T-helper 17 cell (primary cell): ENCODE measurements at regions not wholly inside any gene's neighbourhood (a gene's known extent, or its start where the extent isn't known, plus 50 kb on each side); places are given as distances from the start of the nearest gene placed in this dataset.

Experiments
- ATAC-seq: fragments of 150-1000 bp; cut with Tn5 transposase; 2 replicates; pipeline ENCODE4 v1.10.0; 2021; ENCODE audit warnings: mild to moderate bottlenecking, moderate library complexity
- DNase-seq, 3 donors: peaks; one replicate each; pipeline versions ENCODE4 v3.0.0 to v3.0.0-alpha.2; 2020 to 2021
- H3K9me3 ChIP-seq: one replicate; pipeline ENCODE4 v1.7.0; 2013; ENCODE audit warnings: low read length, mild to moderate bottlenecking; ENCODE audit not compliant: control insufficient read depth, poor library complexity, severe bottlenecking
- H3K27ac Mint-ChIP-seq: one replicate; pipeline ENCODE4 v1.8.0; 2022; ENCODE audit warnings: mild to moderate bottlenecking, moderate library complexity, mixed read lengths
- H3K27me3 Mint-ChIP-seq: one replicate; pipeline ENCODE4 v1.8.0; 2022; ENCODE audit warnings: mixed read lengths
- H3K36me3 Mint-ChIP-seq: one replicate; pipeline ENCODE4 v1.8.0; 2022; ENCODE audit warnings: low read depth, mixed read lengths
- H3K4me1 Mint-ChIP-seq: one replicate; pipeline ENCODE4 v1.8.0; 2022; ENCODE audit warnings: mild to moderate bottlenecking, mixed read lengths
- H3K4me3 Mint-ChIP-seq: one replicate; pipeline ENCODE4 v1.8.0; 2022; ENCODE audit warnings: mild to moderate bottlenecking, moderate library complexity, mixed read lengths

GRCh38 chr4:104899863-104900262, 246.8 kb upstream of the TET2 start:
- Mint-ChIP-seq H3K4me3 (no peak overlapping the region), H3K27me3 (no peaks in the 10 kb centered on the region), H3K27ac (no peak overlapping the region), H3K4me1 (peaks cover 7% of the 10 kb centered on the region), H3K36me3 (no peaks in the 10 kb centered on the region)
- DNase-seq (no peak), ATAC-seq (no peak)
- H3K9me3 ChIP-seq = no peaks in the 10 kb centered on the region

- Mint-ChIP-seq H3K36me3 (no peaks in the 10 kb centered on the region), H3K27ac (no peak overlapping the region), H3K4me1 (peaks cover 7% of the 10 kb centered on the region), H3K4me3 (no peak overlapping the region), H3K27me3 (no peaks in the 10 kb centered on the region)
- DNase-seq (no peak), ATAC-seq (no peak)
- no peaks in the 10 kb centered on the region for H3K9me3 ChIP-seq
These were observed 245.2 kb upstream of the TET2 start for GRCh38 chr4:104901438-104901837.

- Mint-ChIP-seq H3K4me3 (no peak overlapping the region), H3K36me3 (no peaks in the 10 kb centered on the region), H3K27ac (no peak overlapping the region), H3K27me3 (no peaks in the 10 kb centered on the region), H3K4me1 (peaks cover 10% of the 10 kb centered on the region)
- no peaks in the 10 kb centered on the region for H3K9me3 ChIP-seq
- DNase-seq = no peak
- ATAC-seq = no peak
These were observed 244.6 kb upstream of the TET2 start for GRCh38 chr4:104901961-104902605.

- H3K27me3 Mint-ChIP-seq = no peaks in the 10 kb centered on the region
- no peak overlapping the region for H3K27ac Mint-ChIP-seq
- H3K4me3 Mint-ChIP-seq = no peak overlapping the region
- peaks cover 6% of the 10 kb centered on the region for H3K4me1 Mint-ChIP-seq
- ATAC-seq = no peak
- DNase-seq = no peak
- H3K36me3 Mint-ChIP-seq = no peaks in the 10 kb centered on the region
- H3K9me3 ChIP-seq = no peaks in the 10 kb centered on the region
These were observed 241.6 kb upstream of the TET2 start for GRCh38 chr4:104905065-104905464.

GRCh38 chr4:104905546-104905945, 241.1 kb upstream of the TET2 start:
- ATAC-seq (no peak), DNase-seq (no peak)
- Mint-ChIP-seq H3K4me1 (peaks cover 6% of the 10 kb centered on the region), H3K36me3 (no peaks in the 10 kb centered on the region), H3K27me3 (no peaks in the 10 kb centered on the region), H3K27ac (no peak overlapping the region), H3K4me3 (no peak overlapping the region)
- H3K9me3 ChIP-seq = no peaks in the 10 kb centered on the region

- H3K27ac Mint-ChIP-seq = no peak overlapping the region
- H3K4me3 Mint-ChIP-seq = no peak overlapping the region
- H3K9me3 ChIP-seq = no peaks in the 10 kb centered on the region
- peaks cover 6% of the 10 kb centered on the region for H3K4me1 Mint-ChIP-seq
- H3K36me3 Mint-ChIP-seq = peaks cover 2% of the 10 kb centered on the region
- H3K27me3 Mint-ChIP-seq = no peaks in the 10 kb centered on the region
- no peak for DNase-seq
- ATAC-seq = no peak
These were observed 240.4 kb upstream of the TET2 start for GRCh38 chr4:104906276-104906675.

- H3K9me3 ChIP-seq = no peaks in the 10 kb centered on the region
- peaks cover 3% of the 10 kb centered on the region for H3K4me1 Mint-ChIP-seq
- no peak overlapping the region for H3K27ac Mint-ChIP-seq
- no peaks in the 10 kb centered on the region for H3K27me3 Mint-ChIP-seq
- H3K36me3 Mint-ChIP-seq = peaks cover 3% of the 10 kb centered on the region
- H3K4me3 Mint-ChIP-seq = no peak overlapping the region
- no peak for DNase-seq
- ATAC-seq = no peak
These were observed 239.5 kb upstream of the TET2 start for GRCh38 chr4:104907074-104907649.

GRCh38 chr4:104907991-104908390, 238.7 kb upstream of the TET2 start:
- no peaks in the 10 kb centered on the region for H3K9me3 ChIP-seq
- DNase-seq (no peak), ATAC-seq (no peak)
- Mint-ChIP-seq H3K4me1 (peaks cover 3% of the 10 kb centered on the region), H3K4me3 (no peak overlapping the region), H3K27me3 (no peaks in the 10 kb centered on the region), H3K27ac (no peak overlapping the region), H3K36me3 (peaks cover 5% of the 10 kb centered on the region)

- Mint-ChIP-seq H3K4me3 (no peak overlapping the region), H3K27me3 (no peaks in the 10 kb centered on the region), H3K4me1 (peaks cover 3% of the 10 kb centered on the region), H3K27ac (no peak overlapping the region), H3K36me3 (peaks cover 5% of the 10 kb centered on the region)
- DNase-seq (no peak), ATAC-seq (no peak)
- no peaks in the 10 kb centered on the region for H3K9me3 ChIP-seq
These were observed 237.3 kb upstream of the TET2 start for GRCh38 chr4:104909376-104909775.

- Mint-ChIP-seq H3K4me3 (no peak overlapping the region), H3K27ac (no peak overlapping the region)
- no peak for ATAC-seq
These were observed 234.2 kb upstream of the TET2 start for GRCh38 chr4:104912518-104912917.

GRCh38 chr4:104915373-104915772, 231.3 kb upstream of the TET2 start:
- no peak for ATAC-seq
- Mint-ChIP-seq H3K4me3 (no peak overlapping the region), H3K36me3 (peaks cover 5% of the 10 kb centered on the region), H3K27me3 (no peaks in the 10 kb centered on the region), H3K4me1 (peaks cover 13% of the 10 kb centered on the region), H3K27ac (no peak overlapping the region)
- no peaks in the 10 kb centered on the region for H3K9me3 ChIP-seq
- DNase-seq = no peak

More at GRCh38 chr4:104912518-104912917, 234.2 kb upstream of the TET2 start:
- Mint-ChIP-seq H3K36me3 (peaks cover 5% of the 10 kb centered on the region), H3K4me1 (no peaks in the 10 kb centered on the region), H3K27me3 (no peaks in the 10 kb centered on the region)
- no peaks in the 10 kb centered on the region for H3K9me3 ChIP-seq
- no peak for DNase-seq

- no peak overlapping the region for H3K27ac Mint-ChIP-seq
- peaks cover 5% of the 10 kb centered on the region for H3K36me3 Mint-ChIP-seq
These were observed 230.8 kb upstream of the TET2 start for GRCh38 chr4:104915864-104916263.

GRCh38 chr4:104919406-104919805, 227.3 kb upstream of the TET2 start:
- Mint-ChIP-seq H3K27me3 (no peaks in the 10 kb centered on the region), H3K36me3 (no peaks in the 10 kb centered on the region), H3K4me3 (no peak overlapping the region), H3K27ac (no peak overlapping the region), H3K4me1 (peaks cover 14% of the 10 kb centered on the region)
- H3K9me3 ChIP-seq = no peaks in the 10 kb centered on the region
- DNase-seq = no peak
- no peak for ATAC-seq

More at GRCh38 chr4:104915864-104916263, 230.8 kb upstream of the TET2 start:
- no peak for ATAC-seq
- DNase-seq = no peak
- H3K9me3 ChIP-seq = no peaks in the 10 kb centered on the region
- Mint-ChIP-seq H3K4me3 (no peak overlapping the region), H3K4me1 (peaks cover 14% of the 10 kb centered on the region), H3K27me3 (no peaks in the 10 kb centered on the region)

- DNase-seq (no peak), ATAC-seq (peak; percentile 30)
- H3K36me3 Mint-ChIP-seq = no peaks in the 10 kb centered on the region
- H3K27ac Mint-ChIP-seq = no peak overlapping the region
- no peaks in the 10 kb centered on the region for H3K9me3 ChIP-seq
- H3K27me3 Mint-ChIP-seq = no peaks in the 10 kb centered on the region
- peaks cover 19% of the 10 kb centered on the region for H3K4me1 Mint-ChIP-seq
- no peak overlapping the region for H3K4me3 Mint-ChIP-seq
These were observed 216.4 kb upstream of the TET2 start for GRCh38 chr4:104930298-104930697.
